ENCODE measurements at regions not wholly inside any gene's neighbourhood (a gene's known extent, or its start where the extent isn't known, plus 50 kb on each side); places are given as distances from the start of the nearest gene placed in this dataset.

DNA sequence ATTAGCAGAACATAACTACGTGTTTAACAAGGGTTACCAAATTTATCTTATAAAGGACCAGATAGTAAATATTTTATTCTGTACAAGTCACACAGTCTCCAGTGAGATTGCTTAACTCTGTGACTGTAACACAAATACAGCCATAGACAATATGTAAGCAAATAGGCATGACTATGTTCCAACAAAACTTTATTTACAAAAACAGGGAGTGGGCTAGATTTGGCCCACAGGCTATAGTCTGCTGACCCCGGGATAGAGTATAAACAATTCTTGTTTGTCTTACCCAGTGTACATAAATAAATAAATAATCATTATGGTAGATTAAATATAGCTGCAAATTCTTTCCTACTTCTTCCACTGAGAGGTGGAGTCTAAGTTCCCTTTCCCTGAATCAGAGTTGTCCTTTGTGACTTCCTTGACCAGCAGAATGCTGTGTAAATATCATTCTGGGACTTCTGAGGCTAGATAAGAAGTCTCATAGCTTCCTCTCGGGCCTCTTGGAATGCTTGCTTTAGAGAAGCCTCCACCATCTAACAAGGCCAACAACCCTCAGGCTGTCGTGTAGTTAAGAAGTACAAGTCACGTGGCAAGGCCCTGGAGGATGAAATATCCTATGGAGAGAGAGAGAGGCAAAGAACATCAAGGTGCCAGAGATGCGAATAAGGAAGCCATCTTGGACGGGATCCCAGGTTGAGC is 59.1 kb upstream of the TMEM244 start:
- DNase-seq (ENCODE audit: low read depth), result peak; percentile 11

- no peak for DNase-seq (ENCODE audit: low read depth)
Observed at GRCh38 chr6:129911732-129912131, 50.6 kb upstream of the TMEM244 start.
